K562 (cell line): ENCODE measurements at regions not wholly inside any gene's neighbourhood (a gene's known extent, or its start where the extent isn't known, plus 50 kb on each side); places are given as distances from the start of the nearest gene placed in this dataset.

Experiments
- BRD9 ChIP-seq: fragments of 450-650 bp; IDR thresholded peaks from 2 replicates; pipeline ENCODE4 v1.6.1; 2018; ENCODE audit warnings: low read depth; ENCODE audit not compliant: partially characterized antibody
- EGR1 ChIP-seq: fragments of 450-650 bp; conservative IDR thresholded peaks from 2 replicates; pipeline ENCODE4 v1.6.1; 2017; ENCODE audit warnings: mild to moderate bottlenecking
- FOSL1 ChIP-seq: fragments of 200-800 bp; sonication (Bioruptor generic); conservative IDR thresholded peaks from 2 replicates; pipeline ENCODE4 v1.6.1; 2016; ENCODE audit warnings: missing genetic modification characterization, missing compliant biosample characterization
- FOXM1 ChIP-seq, 2 experiments: fragments of 450-650 bp in 1 of 2; sonication (generic) in 1 of 2; formaldehyde crosslinking in 1 of 2; IDR thresholded peaks; 2 replicates each; pipeline versions ENCODE4 v1.6.1 to v1.9.0; 2017 to 2022; ENCODE audit warnings: low read depth in 2 of 2, mild to moderate bottlenecking in 2 of 2, missing genetic modification reagents in 1 of 2, moderate library complexity in 1 of 2
- NBN ChIP-seq: fragments of 450-650 bp; IDR thresholded peaks from 2 replicates; pipeline ENCODE4 v1.6.1; 2016; ENCODE audit warnings: low read depth, mild to moderate bottlenecking
- SNRNP70 ChIP-seq: fragments of 200-400 bp; formaldehyde crosslinking; optimal IDR thresholded peaks from 2 replicates; pipeline ENCODE3; 2017; ENCODE audit warnings: low read depth, low read length
- SRF ChIP-seq, 2 experiments: fragments of 250-450, 450-650 bp in 1 of 2; sonication (Bioruptor Pico) in 1 of 2; sonication (generic) in 1 of 2; formaldehyde crosslinking; IDR thresholded peaks; 2 replicates each; pipeline versions ENCODE4 v1.5.0 to v1.5.1; 2020 to 2022; ENCODE audit warnings: mild to moderate bottlenecking in 1 of 2, missing genetic modification reagents in 1 of 2
- TF ChIP-seq, protein P1 (sequence below): fragments of 200-800 bp; sonication (Bioruptor generic); IDR thresholded peaks from 2 replicates; pipeline ENCODE4 v1.6.1; 2016; ENCODE audit warnings: missing genetic modification characterization, missing compliant biosample characterization
- TF ChIP-seq, protein P2 (sequence below): sonication (generic); formaldehyde crosslinking; IDR thresholded peaks from 2 replicates; pipeline ENCODE4 v1.8.0; 2022; ENCODE audit warnings: mild to moderate bottlenecking, missing genetic modification reagents

- TF ChIP-seq, protein P1, sequence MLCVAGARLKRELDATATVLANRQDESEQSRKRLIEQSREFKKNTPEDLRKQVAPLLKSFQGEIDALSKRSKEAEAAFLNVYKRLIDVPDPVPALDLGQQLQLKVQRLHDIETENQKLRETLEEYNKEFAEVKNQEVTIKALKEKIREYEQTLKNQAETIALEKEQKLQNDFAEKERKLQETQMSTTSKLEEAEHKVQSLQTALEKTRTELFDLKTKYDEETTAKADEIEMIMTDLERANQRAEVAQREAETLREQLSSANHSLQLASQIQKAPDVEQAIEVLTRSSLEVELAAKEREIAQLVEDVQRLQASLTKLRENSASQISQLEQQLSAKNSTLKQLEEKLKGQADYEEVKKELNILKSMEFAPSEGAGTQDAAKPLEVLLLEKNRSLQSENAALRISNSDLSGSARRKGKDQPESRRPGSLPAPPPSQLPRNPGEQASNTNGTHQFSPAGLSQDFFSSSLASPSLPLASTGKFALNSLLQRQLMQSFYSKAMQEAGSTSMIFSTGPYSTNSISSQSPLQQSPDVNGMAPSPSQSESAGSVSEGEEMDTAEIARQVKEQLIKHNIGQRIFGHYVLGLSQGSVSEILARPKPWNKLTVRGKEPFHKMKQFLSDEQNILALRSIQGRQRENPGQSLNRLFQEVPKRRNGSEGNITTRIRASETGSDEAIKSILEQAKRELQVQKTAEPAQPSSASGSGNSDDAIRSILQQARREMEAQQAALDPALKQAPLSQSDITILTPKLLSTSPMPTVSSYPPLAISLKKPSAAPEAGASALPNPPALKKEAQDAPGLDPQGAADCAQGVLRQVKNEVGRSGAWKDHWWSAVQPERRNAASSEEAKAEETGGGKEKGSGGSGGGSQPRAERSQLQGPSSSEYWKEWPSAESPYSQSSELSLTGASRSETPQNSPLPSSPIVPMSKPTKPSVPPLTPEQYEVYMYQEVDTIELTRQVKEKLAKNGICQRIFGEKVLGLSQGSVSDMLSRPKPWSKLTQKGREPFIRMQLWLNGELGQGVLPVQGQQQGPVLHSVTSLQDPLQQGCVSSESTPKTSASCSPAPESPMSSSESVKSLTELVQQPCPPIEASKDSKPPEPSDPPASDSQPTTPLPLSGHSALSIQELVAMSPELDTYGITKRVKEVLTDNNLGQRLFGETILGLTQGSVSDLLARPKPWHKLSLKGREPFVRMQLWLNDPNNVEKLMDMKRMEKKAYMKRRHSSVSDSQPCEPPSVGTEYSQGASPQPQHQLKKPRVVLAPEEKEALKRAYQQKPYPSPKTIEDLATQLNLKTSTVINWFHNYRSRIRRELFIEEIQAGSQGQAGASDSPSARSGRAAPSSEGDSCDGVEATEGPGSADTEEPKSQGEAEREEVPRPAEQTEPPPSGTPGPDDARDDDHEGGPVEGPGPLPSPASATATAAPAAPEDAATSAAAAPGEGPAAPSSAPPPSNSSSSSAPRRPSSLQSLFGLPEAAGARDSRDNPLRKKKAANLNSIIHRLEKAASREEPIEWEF (CRISPR knock-in tag) = no peak
- TF ChIP-seq SRF (CRISPR knock-in tag; IDR thresholded peaks at IDR 0.05) = no peak
- TF ChIP-seq SNRNP70 = no peak
- no peak for TF ChIP-seq BRD9
- TF ChIP-seq FOXM1 (IDR thresholded peaks at IDR 0.05; ENCODE audit: low read depth) = peak; percentile 65
- no peak for TF ChIP-seq FOXM1 (CRISPR knock-in tag; IDR thresholded peaks at IDR 0.05; ENCODE audit: low read depth)
- TF ChIP-seq EGR1 = peak; percentile 78
- no peak for TF ChIP-seq NBN
- TF ChIP-seq, protein P2, sequence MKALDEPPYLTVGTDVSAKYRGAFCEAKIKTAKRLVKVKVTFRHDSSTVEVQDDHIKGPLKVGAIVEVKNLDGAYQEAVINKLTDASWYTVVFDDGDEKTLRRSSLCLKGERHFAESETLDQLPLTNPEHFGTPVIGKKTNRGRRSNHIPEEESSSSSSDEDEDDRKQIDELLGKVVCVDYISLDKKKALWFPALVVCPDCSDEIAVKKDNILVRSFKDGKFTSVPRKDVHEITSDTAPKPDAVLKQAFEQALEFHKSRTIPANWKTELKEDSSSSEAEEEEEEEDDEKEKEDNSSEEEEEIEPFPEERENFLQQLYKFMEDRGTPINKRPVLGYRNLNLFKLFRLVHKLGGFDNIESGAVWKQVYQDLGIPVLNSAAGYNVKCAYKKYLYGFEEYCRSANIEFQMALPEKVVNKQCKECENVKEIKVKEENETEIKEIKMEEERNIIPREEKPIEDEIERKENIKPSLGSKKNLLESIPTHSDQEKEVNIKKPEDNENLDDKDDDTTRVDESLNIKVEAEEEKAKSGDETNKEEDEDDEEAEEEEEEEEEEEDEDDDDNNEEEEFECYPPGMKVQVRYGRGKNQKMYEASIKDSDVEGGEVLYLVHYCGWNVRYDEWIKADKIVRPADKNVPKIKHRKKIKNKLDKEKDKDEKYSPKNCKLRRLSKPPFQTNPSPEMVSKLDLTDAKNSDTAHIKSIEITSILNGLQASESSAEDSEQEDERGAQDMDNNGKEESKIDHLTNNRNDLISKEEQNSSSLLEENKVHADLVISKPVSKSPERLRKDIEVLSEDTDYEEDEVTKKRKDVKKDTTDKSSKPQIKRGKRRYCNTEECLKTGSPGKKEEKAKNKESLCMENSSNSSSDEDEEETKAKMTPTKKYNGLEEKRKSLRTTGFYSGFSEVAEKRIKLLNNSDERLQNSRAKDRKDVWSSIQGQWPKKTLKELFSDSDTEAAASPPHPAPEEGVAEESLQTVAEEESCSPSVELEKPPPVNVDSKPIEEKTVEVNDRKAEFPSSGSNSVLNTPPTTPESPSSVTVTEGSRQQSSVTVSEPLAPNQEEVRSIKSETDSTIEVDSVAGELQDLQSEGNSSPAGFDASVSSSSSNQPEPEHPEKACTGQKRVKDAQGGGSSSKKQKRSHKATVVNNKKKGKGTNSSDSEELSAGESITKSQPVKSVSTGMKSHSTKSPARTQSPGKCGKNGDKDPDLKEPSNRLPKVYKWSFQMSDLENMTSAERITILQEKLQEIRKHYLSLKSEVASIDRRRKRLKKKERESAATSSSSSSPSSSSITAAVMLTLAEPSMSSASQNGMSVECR (CRISPR knock-in tag) = no peak
- TF ChIP-seq FOSL1 (tag) = peak; percentile 40; the same call in 1 of the 2 replicates
Measured at GRCh38 chr10:118840071-118840775, 85.5 kb upstream of the CACUL1 start (continued).
